ENCODE measurements at regions not wholly inside any gene's neighbourhood (a gene's known extent, or its start where the extent isn't known, plus 50 kb on each side); places are given as distances from the start of the nearest gene placed in this dataset.

GRCh38 chr5:143649937-143650621, 161.9 kb upstream of the HMHB1 start:
- TF ChIP-seq JARID2 (CRISPR knock-in tag; IDR thresholded peaks at IDR 0.05; ENCODE audit: insufficient replicate concordance) (no peak), ZNF713 (CRISPR knock-in tag; IDR thresholded peaks at IDR 0.05) (no peak), POLR2G (IDR thresholded peaks at IDR 0.05; ENCODE audit: low read depth, low read length) (no peak), PCBP1 (IDR thresholded peaks at IDR 0.05; ENCODE audit: borderline replicate concordance, low read depth, low read length) (no peak), FOXP4 (CRISPR knock-in tag; IDR thresholded peaks at IDR 0.05) (no peak), MEIS2 (CRISPR knock-in tag; IDR thresholded peaks at IDR 0.05) (no peak), ZFYVE20 (CRISPR knock-in tag; IDR thresholded peaks at IDR 0.05; ENCODE audit: borderline replicate concordance, low read depth) (no peak), E2F1 (CRISPR knock-in tag; IDR thresholded peaks at IDR 0.05) (no peak), SUZ12 (IDR thresholded peaks at IDR 0.05; ENCODE audit: low read depth, low read length) (no peak), TBX2 (CRISPR knock-in tag; IDR thresholded peaks at IDR 0.05; ENCODE audit: borderline replicate concordance) (no peak), ZBTB21 (CRISPR knock-in tag; IDR thresholded peaks at IDR 0.05) (no peak), FOXK2 (IDR thresholded peaks at IDR 0.05) (no peak)

All from HepG2 (cell line).